ENCODE measurements at regions not wholly inside any gene's neighbourhood (a gene's known extent, or its start where the extent isn't known, plus 50 kb on each side); places are given as distances from the start of the nearest gene placed in this dataset.

GRCh38 chr11:45435706-45436105, 149.6 kb upstream of the SYT13 start:
- Histone ChIP-seq H3K4me2 (no peak overlapping the region), H3K27me3 (ENCODE audit: insufficient read depth, low read depth) (peaks cover 54% of the 10 kb centered on the region), H3K9me2 (ENCODE audit: insufficient read depth) (no peaks in the 10 kb centered on the region), H3K9me3 (ENCODE audit: insufficient read depth, low read depth) (no peaks in the 10 kb centered on the region), H3K79me2 (ENCODE audit: low read depth) (no peaks in the 10 kb centered on the region), H3K4me1 (replicated peaks; ENCODE audit: insufficient read depth) (no peaks in the 10 kb centered on the region), H3K4me3 (no peak overlapping the region), H2AFZ (no peak overlapping the region), H3F3A (ENCODE audit: insufficient read depth, low read depth) (no peaks in the 10 kb centered on the region), H3K36me3 (ENCODE audit: low read depth) (no peaks in the 10 kb centered on the region), H4K20me1 (ENCODE audit: insufficient read depth) (no peaks in the 10 kb centered on the region), H3K27ac (no peak overlapping the region)
- ChIA-PET CTCF (no interaction called here), POLR2A (ENCODE audit: unreplicated experiment) (no interaction called here)
- intact Hi-C loops (cut with micrococcal nuclease; ENCODE audit: unreplicated experiment), result no loop called here
- TF ChIP-seq EZH2 (IDR thresholded peaks at IDR 0.05; ENCODE audit: low read depth), result no peak
- TF ChIP-seq, protein P1, sequence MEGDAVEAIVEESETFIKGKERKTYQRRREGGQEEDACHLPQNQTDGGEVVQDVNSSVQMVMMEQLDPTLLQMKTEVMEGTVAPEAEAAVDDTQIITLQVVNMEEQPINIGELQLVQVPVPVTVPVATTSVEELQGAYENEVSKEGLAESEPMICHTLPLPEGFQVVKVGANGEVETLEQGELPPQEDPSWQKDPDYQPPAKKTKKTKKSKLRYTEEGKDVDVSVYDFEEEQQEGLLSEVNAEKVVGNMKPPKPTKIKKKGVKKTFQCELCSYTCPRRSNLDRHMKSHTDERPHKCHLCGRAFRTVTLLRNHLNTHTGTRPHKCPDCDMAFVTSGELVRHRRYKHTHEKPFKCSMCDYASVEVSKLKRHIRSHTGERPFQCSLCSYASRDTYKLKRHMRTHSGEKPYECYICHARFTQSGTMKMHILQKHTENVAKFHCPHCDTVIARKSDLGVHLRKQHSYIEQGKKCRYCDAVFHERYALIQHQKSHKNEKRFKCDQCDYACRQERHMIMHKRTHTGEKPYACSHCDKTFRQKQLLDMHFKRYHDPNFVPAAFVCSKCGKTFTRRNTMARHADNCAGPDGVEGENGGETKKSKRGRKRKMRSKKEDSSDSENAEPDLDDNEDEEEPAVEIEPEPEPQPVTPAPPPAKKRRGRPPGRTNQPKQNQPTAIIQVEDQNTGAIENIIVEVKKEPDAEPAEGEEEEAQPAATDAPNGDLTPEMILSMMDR (conservative IDR thresholded peaks at IDR 0.05), result no peak
- BruUV-seq (replicated peaks), result no TSS peak
- DNase-seq, result no peak

DNA sequence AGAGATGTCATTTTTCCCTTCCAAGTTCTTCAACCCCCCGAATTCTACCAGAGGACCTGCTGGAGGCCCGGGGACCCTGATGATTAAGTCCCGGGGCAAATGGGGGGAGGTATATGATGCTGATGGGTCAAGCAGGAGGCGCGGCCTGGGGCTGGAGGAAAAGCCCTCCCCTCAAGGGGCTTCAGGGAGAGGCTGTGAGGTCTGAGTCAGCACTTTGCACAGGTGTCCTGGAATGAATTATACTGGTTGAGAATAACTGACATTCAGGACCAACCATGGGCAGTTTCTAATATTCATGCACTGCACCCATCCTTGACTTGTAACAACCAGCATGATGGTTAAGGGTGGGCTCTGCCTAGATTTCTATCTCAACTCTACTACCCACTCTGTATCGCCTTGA, 146.8 kb upstream of the SYT13 start:
- Histone ChIP-seq H3K79me2 (ENCODE audit: low read depth) (no peaks in the 10 kb centered on the region), H4K20me1 (ENCODE audit: insufficient read depth) (no peaks in the 10 kb centered on the region), H3F3A (ENCODE audit: insufficient read depth, low read depth) (no peaks in the 10 kb centered on the region), H3K27me3 (ENCODE audit: insufficient read depth, low read depth) (peaks cover 75% of the 10 kb centered on the region), H3K9me2 (ENCODE audit: insufficient read depth) (no peaks in the 10 kb centered on the region), H3K4me3 (no peak overlapping the region), H3K4me2 (no peak overlapping the region), H3K4me1 (replicated peaks; ENCODE audit: insufficient read depth) (no peaks in the 10 kb centered on the region), H3K27ac (no peak overlapping the region), H3K36me3 (ENCODE audit: low read depth) (no peaks in the 10 kb centered on the region), H3K9me3 (ENCODE audit: insufficient read depth, low read depth) (no peaks in the 10 kb centered on the region), H2AFZ (no peak overlapping the region)
- POLR2A ChIA-PET (ENCODE audit: unreplicated experiment), result no interaction called here
- BruUV-seq (replicated peaks), result no TSS peak
- TF ChIP-seq EZH2 (IDR thresholded peaks at IDR 0.05; ENCODE audit: low read depth), result no peak
- TF ChIP-seq, protein P1 (conservative IDR thresholded peaks at IDR 0.05), result no peak
- DNase-seq, result no peak
- intact Hi-C loops (cut with micrococcal nuclease; ENCODE audit: unreplicated experiment), result no loop called here
- CTCF ChIA-PET, result no interaction called here

- Histone ChIP-seq H3F3A (ENCODE audit: insufficient read depth, low read depth) (no peaks in the 10 kb centered on the region), H3K4me3 (no peak overlapping the region), H3K27me3 (ENCODE audit: insufficient read depth, low read depth) (peaks cover 79% of the 10 kb centered on the region), H4K20me1 (ENCODE audit: insufficient read depth) (0 out of 2 replicates have a peak, but pooled peaks cover 3% of the 10 kb centered on the region), H3K27ac (no peak overlapping the region), H3K9me2 (ENCODE audit: insufficient read depth) (no peaks in the 10 kb centered on the region), H3K79me2 (ENCODE audit: low read depth) (no peaks in the 10 kb centered on the region), H3K4me1 (replicated peaks; ENCODE audit: insufficient read depth) (no peaks in the 10 kb centered on the region), H2AFZ (no peak overlapping the region), H3K4me2 (no peak overlapping the region), H3K9me3 (ENCODE audit: insufficient read depth, low read depth) (no peaks in the 10 kb centered on the region), H3K36me3 (ENCODE audit: low read depth) (no peaks in the 10 kb centered on the region)
- no peak for DNase-seq
- no peak for TF ChIP-seq EZH2 (IDR thresholded peaks at IDR 0.05; ENCODE audit: low read depth)
- TF ChIP-seq, protein P1 (conservative IDR thresholded peaks at IDR 0.05), result no peak
- ChIA-PET CTCF (no interaction called here), POLR2A (ENCODE audit: unreplicated experiment) (no interaction called here)
- BruUV-seq (replicated peaks), result no TSS peak
- intact Hi-C loops (cut with micrococcal nuclease; ENCODE audit: unreplicated experiment), result no loop called here
Observed at GRCh38 chr11:45432100-45432499, 146.0 kb upstream of the SYT13 start.

Data from PC-9 (cell line).